Stomach (tissue), 4 donors: ENCODE measurements at regions not wholly inside any gene's neighbourhood (a gene's known extent, or its start where the extent isn't known, plus 50 kb on each side); places are given as distances from the start of the nearest gene placed in this dataset.

Experiments used
- CTCF ChIP-seq, 7 experiments: fragments of 450-650 bp in 4 of 7; fragments of 200-600 bp in 3 of 7; sonication (generic) in 3 of 7; IDR thresholded peaks; one replicate each; pipeline ENCODE4 v1.5.1; 2016 to 2019; ENCODE audit warnings: antibody characterized with exemption in 7 of 7, control low read depth in 2 of 7, mild to moderate bottlenecking in 1 of 7
- POLR2A ChIP-seq, 4 donors: fragments of 450-650 bp; IDR thresholded peaks; one replicate each; pipeline ENCODE4 v1.6.1; 2016; ENCODE audit warnings: antibody characterized with exemption in 4 of 4, control low read depth in 2 of 4, mild to moderate bottlenecking in 1 of 4, moderate library complexity in 1 of 4

GRCh38 chr12:29940811-29941210 is 157.1 kb upstream of the TMTC1 start:
- TF ChIP-seq CTCF (IDR thresholded peaks at IDR 0.05) (no peak), POLR2A (IDR thresholded peaks at IDR 0.05) (no peak)
